HEK293T (cell line): ENCODE measurements at regions not wholly inside any gene's neighbourhood (a gene's known extent, or its start where the extent isn't known, plus 50 kb on each side); places are given as distances from the start of the nearest gene placed in this dataset.

Experiments
- CTCF ChIA-PET: fragments of 350-600 bp; formaldehyde crosslinking; extraction: SDS; loops from one replicate; lab custom pipeline; 2021; ENCODE audit warnings: antibody characterized with exemption, inconsistent platforms; lab: Yijun Ruan, JAX
- POLR2A ChIA-PET: fragments of 350-600 bp; formaldehyde crosslinking; extraction: SDS; loops from one replicate; lab custom pipeline; 2020; ENCODE audit warnings: antibody characterized with exemption, inconsistent platforms; lab: Yijun Ruan, JAX
- DNase-seq: peaks from one replicate; pipeline ENCODE4 v3.0.0; 2012; ENCODE audit warnings: mixed read lengths; ENCODE audit errors: extremely low spot score
- ARNT ChIP-seq: fragments of 450-650 bp; IDR thresholded peaks from 2 replicates; pipeline ENCODE4 v1.6.1; 2017; ENCODE audit warnings: mild to moderate bottlenecking
- BHLHE40 ChIP-seq: fragments of 450-650 bp; IDR thresholded peaks from 2 replicates; pipeline ENCODE4 v1.6.1; 2016; ENCODE audit warnings: mild to moderate bottlenecking, moderate library complexity, borderline replicate concordance
- CTBP1 ChIP-seq: fragments of 450-650 bp; IDR thresholded peaks from 2 replicates; pipeline ENCODE4 v1.6.1; 2016; ENCODE audit warnings: borderline replicate concordance
- ELF4 ChIP-seq: fragments of 450-650 bp; IDR thresholded peaks from 2 replicates; pipeline ENCODE4 v1.6.1; 2017; ENCODE audit warnings: antibody characterized with exemption
- FOXA1 ChIP-seq: fragments of 450-650 bp; IDR thresholded peaks from 2 replicates; pipeline ENCODE4 v1.6.1; 2016; ENCODE audit warnings: mild to moderate bottlenecking
- FOXK2 ChIP-seq: fragments of 450-650 bp; IDR thresholded peaks from 2 replicates; pipeline ENCODE4 v1.6.1; 2016; ENCODE audit warnings: mild to moderate bottlenecking
- FOXM1 ChIP-seq: fragments of 450-650 bp; IDR thresholded peaks from 2 replicates; pipeline ENCODE4 v1.6.1; 2017; ENCODE audit warnings: mild to moderate bottlenecking, borderline replicate concordance
- HDGF ChIP-seq: fragments of 450-650 bp; IDR thresholded peaks from 2 replicates; pipeline ENCODE4 v1.6.1; 2017; ENCODE audit warnings: antibody characterized with exemption, borderline replicate concordance
- L3MBTL2 ChIP-seq: fragments of 450-650 bp; conservative IDR thresholded peaks from 2 replicates; pipeline ENCODE4 v1.6.1; 2016; ENCODE audit warnings: mild to moderate bottlenecking
- LEF1 ChIP-seq: fragments of 450-650 bp; IDR thresholded peaks from 2 replicates; pipeline ENCODE4 v1.6.1; 2017; ENCODE audit warnings: mild to moderate bottlenecking, borderline replicate concordance
- NFRKB ChIP-seq: fragments of 450-650 bp; IDR thresholded peaks from 2 replicates; pipeline ENCODE4 v1.6.1; 2016; ENCODE audit warnings: mild to moderate bottlenecking, moderate library complexity
- SP1 ChIP-seq: fragments of 450-650 bp; IDR thresholded peaks from 2 replicates; pipeline ENCODE4 v1.6.1; 2017
- SUZ12 ChIP-seq: fragments of 450-650 bp; IDR thresholded peaks from 2 replicates; pipeline ENCODE4 v1.6.1; 2016; ENCODE audit warnings: mild to moderate bottlenecking
- TARDBP ChIP-seq: fragments of 450-650 bp; IDR thresholded peaks from 2 replicates; pipeline ENCODE4 v1.6.1; 2016
- ZNF384 ChIP-seq: fragments of 450-650 bp; IDR thresholded peaks from 2 replicates; pipeline ENCODE4 v1.6.1; 2016
- TF ChIP-seq, protein P1 (sequence below): fragments of 450-650 bp; IDR thresholded peaks from 2 replicates; pipeline ENCODE4 v1.6.1; 2016

DNA sequence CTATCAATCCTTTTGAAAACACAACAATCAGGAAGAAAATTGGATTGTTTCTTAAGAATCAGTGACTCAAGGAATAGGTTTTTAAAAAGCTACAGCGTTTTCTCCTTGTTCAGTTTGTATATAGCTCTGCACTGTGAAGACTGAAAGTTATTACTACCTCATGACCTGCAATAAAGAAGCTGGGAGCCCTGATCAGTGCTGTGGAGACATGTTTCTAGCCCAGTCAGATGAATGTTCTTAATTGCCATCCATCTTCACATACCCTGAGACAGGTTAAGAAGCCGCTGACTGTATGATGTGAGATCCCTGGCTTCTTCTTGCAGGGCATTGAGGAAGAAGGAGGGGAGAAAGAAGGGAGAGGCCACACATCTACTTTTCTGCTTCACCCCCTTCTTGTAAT lies 58.0 kb upstream of the VWC2 start:
- ChIA-PET POLR2A (no interaction called here), CTCF (no interaction called here)
- no peak for DNase-seq
- no peak for TF ChIP-seq L3MBTL2
- no peak for TF ChIP-seq ZNF384
- TF ChIP-seq TARDBP, result no peak
- no peak for TF ChIP-seq LEF1
- no peak for TF ChIP-seq CTBP1
- no peak for TF ChIP-seq HDGF
- no peak for TF ChIP-seq ELF4

DNA sequence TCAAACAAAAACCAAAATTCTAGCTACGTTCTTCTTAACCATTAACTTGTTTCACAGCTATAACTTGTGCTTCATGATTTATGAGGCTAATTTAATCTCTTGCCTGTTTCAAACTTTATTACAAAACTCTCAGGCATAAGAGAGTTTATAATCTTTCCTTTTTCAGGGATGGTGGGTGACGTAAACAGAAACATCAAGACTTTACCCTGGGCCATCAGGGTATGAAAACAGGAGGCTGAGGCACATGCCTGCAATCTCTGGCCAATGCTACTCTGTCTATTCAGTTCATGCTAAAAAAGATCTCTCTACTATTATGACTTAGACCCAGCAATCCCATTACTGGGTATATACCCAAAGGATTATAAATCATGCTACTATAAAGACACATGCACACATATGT lies 55.9 kb upstream of the VWC2 start:
- DNase-seq, result no peak
- POLR2A ChIA-PET, result interaction anchor here (0.7 kb wide), 1 partner anchor 137 kb away, joined by 3 read pairs; no protein-coding TSS in a partner anchor
- no peak for TF ChIP-seq FOXA1
- TF ChIP-seq HDGF, result no peak
- TF ChIP-seq ELF4, result no peak
- TF ChIP-seq, protein P1, sequence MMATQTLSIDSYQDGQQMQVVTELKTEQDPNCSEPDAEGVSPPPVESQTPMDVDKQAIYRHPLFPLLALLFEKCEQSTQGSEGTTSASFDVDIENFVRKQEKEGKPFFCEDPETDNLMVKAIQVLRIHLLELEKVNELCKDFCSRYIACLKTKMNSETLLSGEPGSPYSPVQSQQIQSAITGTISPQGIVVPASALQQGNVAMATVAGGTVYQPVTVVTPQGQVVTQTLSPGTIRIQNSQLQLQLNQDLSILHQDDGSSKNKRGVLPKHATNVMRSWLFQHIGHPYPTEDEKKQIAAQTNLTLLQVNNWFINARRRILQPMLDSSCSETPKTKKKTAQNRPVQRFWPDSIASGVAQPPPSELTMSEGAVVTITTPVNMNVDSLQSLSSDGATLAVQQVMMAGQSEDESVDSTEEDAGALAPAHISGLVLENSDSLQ, result no peak
- TF ChIP-seq ZNF384, result no peak
- TF ChIP-seq FOXM1, result no peak
- no peak for TF ChIP-seq SUZ12
- CTCF ChIA-PET, result no interaction called here

DNA sequence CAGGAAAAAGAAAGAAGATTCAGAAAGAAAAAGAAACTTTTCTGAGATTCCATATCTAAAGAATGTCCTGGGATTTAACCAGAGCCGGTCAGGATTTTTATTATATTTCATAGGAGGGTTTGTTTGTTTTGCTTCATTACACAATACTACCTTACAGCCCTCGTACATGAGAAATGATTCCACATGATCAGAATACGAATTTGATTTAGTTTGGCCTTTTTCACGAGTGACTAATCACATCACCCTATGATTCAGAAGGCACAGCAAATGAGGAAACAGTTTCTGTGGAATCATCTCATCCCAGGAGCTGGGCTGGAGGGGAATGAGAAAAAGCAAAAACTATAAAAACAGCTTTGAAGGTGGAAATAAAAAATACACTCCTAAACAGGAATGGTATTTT lies 54.7 kb upstream of the VWC2 start:
- CTCF ChIA-PET, result no interaction called here
- no peak for DNase-seq
- POLR2A ChIA-PET, result no interaction called here

DNA sequence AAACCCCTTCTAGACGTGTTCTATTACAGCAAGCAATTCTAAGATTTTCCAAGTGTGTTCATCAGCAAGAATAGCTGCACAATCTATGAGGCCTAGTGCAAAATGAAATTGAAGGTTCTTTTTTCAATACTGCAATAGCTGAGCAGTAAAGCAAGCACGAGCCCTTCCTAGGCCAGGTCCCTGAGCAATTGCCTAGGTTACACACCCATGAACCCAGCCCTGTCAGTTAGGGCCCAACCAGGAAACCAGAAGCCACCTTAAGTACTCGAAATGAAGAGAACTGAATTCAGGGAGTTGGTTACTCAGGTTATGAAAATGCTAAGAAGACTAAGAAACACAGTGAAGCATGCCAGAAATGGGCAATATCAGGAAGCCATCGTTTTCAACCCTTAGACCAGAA lies 52.0 kb upstream of the VWC2 start:
- TF ChIP-seq BHLHE40 (no peak), ELF4 (no peak), TARDBP (no peak), HDGF (no peak), ZNF384 (no peak), FOXA1 (no peak), NFRKB (no peak), SP1 (no peak), ARNT (no peak), LEF1 (no peak), CTBP1 (no peak), L3MBTL2 (no peak)
- TF ChIP-seq, protein P1, result no peak
- ChIA-PET CTCF (no interaction called here), POLR2A (no interaction called here)
- DNase-seq, result no peak

More for the DNA sequence above, 54.7 kb upstream of the VWC2 start:
- no peak for TF ChIP-seq LEF1
- no peak for TF ChIP-seq FOXK2
- TF ChIP-seq SUZ12, result no peak
- no peak for TF ChIP-seq ELF4
- TF ChIP-seq SP1, result no peak
- TF ChIP-seq BHLHE40, result no peak
- TF ChIP-seq ARNT, result no peak
- TF ChIP-seq CTBP1, result no peak
- no peak for TF ChIP-seq FOXM1
- no peak for TF ChIP-seq FOXA1
- TF ChIP-seq ZNF384, result no peak
- TF ChIP-seq L3MBTL2, result no peak
- TF ChIP-seq, protein P1, result no peak
- no peak for TF ChIP-seq HDGF
